Ovary (tissue), 3 donors: ENCODE measurements at regions not wholly inside any gene's neighbourhood (a gene's known extent, or its start where the extent isn't known, plus 50 kb on each side); places are given as distances from the start of the nearest gene placed in this dataset.
"Not testable (repeated sequence)": the region's sequence is repeated elsewhere in the genome, so short reads cannot be mapped to it uniquely, and the experiment has no call there.

Source experiments
- EP300 ChIP-seq: sonication (generic); formaldehyde crosslinking; IDR thresholded peaks from one replicate; pipeline ENCODE4 v1.6.1; 2017; ENCODE audit warnings: antibody characterized with exemption
- POLR2A ChIP-seq: fragments of 450-650 bp; IDR thresholded peaks from one replicate; pipeline ENCODE4 v1.6.1; 2017; ENCODE audit warnings: antibody characterized with exemption, mild to moderate bottlenecking, moderate library complexity
- TF ChIP-seq, protein P1 (sequence below), 3 donors: fragments of 450-650 bp in 2 of 3; fragments of 200-600 bp in 1 of 3; IDR thresholded peaks; one replicate each; pipeline versions ENCODE4 v1.5.1 to v1.8.0; 2016 to 2022; ENCODE audit warnings: antibody characterized with exemption in 3 of 3, mild to moderate bottlenecking in 1 of 3
- donor health status: DM: no; HTN: no; CAD: no.

- not testable (repeated sequence) for TF ChIP-seq POLR2A, EP300
- TF ChIP-seq, protein P1, sequence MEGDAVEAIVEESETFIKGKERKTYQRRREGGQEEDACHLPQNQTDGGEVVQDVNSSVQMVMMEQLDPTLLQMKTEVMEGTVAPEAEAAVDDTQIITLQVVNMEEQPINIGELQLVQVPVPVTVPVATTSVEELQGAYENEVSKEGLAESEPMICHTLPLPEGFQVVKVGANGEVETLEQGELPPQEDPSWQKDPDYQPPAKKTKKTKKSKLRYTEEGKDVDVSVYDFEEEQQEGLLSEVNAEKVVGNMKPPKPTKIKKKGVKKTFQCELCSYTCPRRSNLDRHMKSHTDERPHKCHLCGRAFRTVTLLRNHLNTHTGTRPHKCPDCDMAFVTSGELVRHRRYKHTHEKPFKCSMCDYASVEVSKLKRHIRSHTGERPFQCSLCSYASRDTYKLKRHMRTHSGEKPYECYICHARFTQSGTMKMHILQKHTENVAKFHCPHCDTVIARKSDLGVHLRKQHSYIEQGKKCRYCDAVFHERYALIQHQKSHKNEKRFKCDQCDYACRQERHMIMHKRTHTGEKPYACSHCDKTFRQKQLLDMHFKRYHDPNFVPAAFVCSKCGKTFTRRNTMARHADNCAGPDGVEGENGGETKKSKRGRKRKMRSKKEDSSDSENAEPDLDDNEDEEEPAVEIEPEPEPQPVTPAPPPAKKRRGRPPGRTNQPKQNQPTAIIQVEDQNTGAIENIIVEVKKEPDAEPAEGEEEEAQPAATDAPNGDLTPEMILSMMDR (IDR thresholded peaks at IDR 0.05): not testable (repeated sequence)
Measured at GRCh38 chr17:73859439-73860008, 215.3 kb upstream of the SDK2 start.
